ENCODE measurements at regions not wholly inside any gene's neighbourhood (a gene's known extent, or its start where the extent isn't known, plus 50 kb on each side); places are given as distances from the start of the nearest gene placed in this dataset.

DNA sequence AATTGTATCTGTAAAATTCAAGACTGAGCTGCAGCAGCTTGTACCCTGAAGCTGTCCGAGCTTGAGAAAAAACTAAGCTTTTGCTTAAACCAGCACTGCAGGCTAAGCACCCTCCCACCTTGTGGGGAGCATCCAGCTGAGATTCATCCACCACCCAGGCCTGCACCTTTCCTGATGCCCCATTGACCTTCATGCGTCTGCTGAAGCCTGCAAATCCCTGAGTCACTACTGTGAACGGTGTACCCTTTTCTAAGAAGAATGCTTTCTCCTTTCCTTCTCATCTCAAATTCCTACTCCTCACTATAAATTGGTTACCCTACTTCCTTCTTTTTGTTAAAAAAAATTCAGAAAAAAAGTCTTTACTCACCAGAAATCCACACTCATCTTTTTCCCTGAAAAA, 90.9 kb upstream of the RGS18 start:
- TF ChIP-seq EZH2 (IDR thresholded peaks at IDR 0.05) (no peak), FOXP2 (optimal IDR thresholded peaks at IDR 0.05; ENCODE audit: control extremely low read depth, extremely low read length, insufficient read depth) (no peak), POLR2AphosphoS5 (IDR thresholded peaks at IDR 0.05; ENCODE audit: borderline replicate concordance, low read depth, low read length) (no peak)
- no peak for DNase-seq (ENCODE audit: low read depth, low spot score)
- Histone ChIP-seq H3K9ac (ENCODE audit: insufficient read length) (no peak overlapping the region), H3K27ac (no peak overlapping the region), H3K36me3 (ENCODE audit: insufficient read depth, low read length) (no peaks in the 10 kb centered on the region), H3K9me3 (ENCODE audit: low read depth, low read length) (no peaks in the 10 kb centered on the region), H3K4me3 (no peak overlapping the region)

- Histone ChIP-seq H3K27ac (no peak overlapping the region), H3K36me3 (ENCODE audit: insufficient read depth, low read length) (no peaks in the 10 kb centered on the region), H3K9ac (ENCODE audit: insufficient read length) (no peak overlapping the region), H3K4me3 (no peak overlapping the region), H3K9me3 (ENCODE audit: low read depth, low read length) (no peaks in the 10 kb centered on the region)
- DNase-seq (ENCODE audit: low read depth, low spot score), result no peak
- TF ChIP-seq EZH2 (IDR thresholded peaks at IDR 0.05) (no peak), FOXP2 (optimal IDR thresholded peaks at IDR 0.05; ENCODE audit: control extremely low read depth, extremely low read length, insufficient read depth) (no peak), POLR2AphosphoS5 (IDR thresholded peaks at IDR 0.05; ENCODE audit: borderline replicate concordance, low read depth, low read length) (no peak)
These were observed 88.0 kb upstream of the RGS18 start for GRCh38 chr1:192070213-192070612.

DNA sequence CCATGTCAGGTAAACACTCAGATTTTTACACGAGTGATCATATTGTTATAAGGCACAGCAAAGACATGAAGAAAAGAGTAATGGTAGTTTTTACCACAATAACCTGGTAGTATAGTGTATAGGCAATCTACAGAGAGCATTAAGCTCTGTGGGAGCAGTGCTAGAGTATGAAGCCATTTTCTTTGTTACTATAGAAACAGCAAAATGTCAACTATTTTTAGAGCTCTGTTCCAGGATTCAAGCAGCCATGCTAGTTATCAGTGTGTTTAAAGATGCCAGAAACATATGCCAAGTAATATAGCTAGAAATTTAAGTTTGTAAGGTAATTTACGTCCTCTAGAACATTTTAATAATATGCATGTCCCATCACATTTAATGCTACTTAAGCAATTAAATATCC, 77.6 kb upstream of the RGS18 start:
- TF ChIP-seq FOXP2 (optimal IDR thresholded peaks at IDR 0.05; ENCODE audit: control extremely low read depth, extremely low read length, insufficient read depth), result no peak
- TF ChIP-seq POLR2AphosphoS5 (IDR thresholded peaks at IDR 0.05; ENCODE audit: borderline replicate concordance, low read depth, low read length), result no peak
- no peak for TF ChIP-seq EZH2 (IDR thresholded peaks at IDR 0.05)
- Histone ChIP-seq H3K36me3 (ENCODE audit: insufficient read depth, low read length) (no peaks in the 10 kb centered on the region), H3K27ac (no peak overlapping the region), H3K9me3 (ENCODE audit: low read depth, low read length) (no peaks in the 10 kb centered on the region), H3K4me3 (no peak overlapping the region), H3K9ac (ENCODE audit: insufficient read length) (no peak overlapping the region)
- no peak for DNase-seq (ENCODE audit: low read depth, low spot score)

DNA sequence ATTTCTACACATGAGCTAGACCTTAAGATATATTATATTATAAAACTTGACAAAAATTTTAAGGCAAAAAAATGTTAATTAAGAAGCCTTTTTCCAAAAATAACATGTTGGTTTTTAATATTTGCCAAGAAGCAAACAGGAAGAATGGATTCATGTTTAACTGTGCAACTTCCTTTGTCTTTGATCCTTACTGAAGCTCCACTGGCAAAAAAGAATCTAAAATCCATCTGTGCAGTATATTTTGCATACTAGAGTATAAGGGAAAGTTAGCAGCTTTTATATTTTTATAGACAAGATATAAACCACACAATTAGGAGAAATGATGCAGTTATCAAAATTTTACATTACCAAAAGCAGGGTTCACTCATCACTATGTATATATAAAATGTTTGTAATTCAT, 76.9 kb upstream of the RGS18 start:
- H3K27ac ChIP-seq, result peak overlapping the region; percentile 64; the same call in 1 of the 2 replicates
- H3K9me3 ChIP-seq (ENCODE audit: low read depth, low read length), result no peaks in the 10 kb centered on the region
- H3K9ac ChIP-seq (ENCODE audit: insufficient read length), result no peak overlapping the region
- no peak for DNase-seq (ENCODE audit: low read depth, low spot score)
- H3K4me3 ChIP-seq, result no peak overlapping the region
- TF ChIP-seq FOXP2 (optimal IDR thresholded peaks at IDR 0.05; ENCODE audit: control extremely low read depth, extremely low read length, insufficient read depth) (no peak), POLR2AphosphoS5 (IDR thresholded peaks at IDR 0.05; ENCODE audit: borderline replicate concordance, low read depth, low read length) (no peak), EZH2 (IDR thresholded peaks at IDR 0.05) (no peak)
- no peaks in the 10 kb centered on the region for H3K36me3 ChIP-seq (ENCODE audit: insufficient read depth, low read length)

- Histone ChIP-seq H3K9me3 (ENCODE audit: low read depth, low read length) (no peaks in the 10 kb centered on the region), H3K36me3 (ENCODE audit: insufficient read depth, low read length) (no peaks in the 10 kb centered on the region), H3K4me3 (no peak overlapping the region), H3K27ac (no peak overlapping the region), H3K9ac (ENCODE audit: insufficient read length) (no peak overlapping the region)
- no peak for DNase-seq (ENCODE audit: low read depth, low spot score)
- no peak for TF ChIP-seq EZH2 (IDR thresholded peaks at IDR 0.05)
- no peak for TF ChIP-seq POLR2AphosphoS5 (IDR thresholded peaks at IDR 0.05; ENCODE audit: borderline replicate concordance, low read depth, low read length)
- TF ChIP-seq FOXP2 (optimal IDR thresholded peaks at IDR 0.05; ENCODE audit: control extremely low read depth, extremely low read length, insufficient read depth), result no peak
These were observed 71.6 kb upstream of the RGS18 start for GRCh38 chr1:192086644-192087043.

DNA sequence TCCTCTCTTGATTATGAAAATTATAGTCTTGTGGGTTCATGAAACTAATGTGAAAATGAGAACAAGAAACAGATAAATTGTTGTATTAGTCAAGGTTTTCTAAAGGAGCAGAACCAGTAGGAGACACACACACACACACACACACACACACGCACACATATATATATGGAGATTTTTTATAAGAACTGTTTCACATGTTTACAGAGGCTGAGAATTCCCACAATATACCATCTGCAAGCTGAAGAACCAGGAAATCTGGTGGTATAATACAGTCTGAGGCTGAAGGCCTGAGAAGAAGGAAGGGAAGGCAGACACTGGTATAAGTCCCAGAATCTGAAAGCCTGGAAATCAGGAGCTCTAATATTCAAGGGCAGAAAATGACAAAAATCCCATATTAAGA, 70.9 kb upstream of the RGS18 start:
- Histone ChIP-seq H3K36me3 (ENCODE audit: insufficient read depth, low read length) (no peaks in the 10 kb centered on the region), H3K9ac (ENCODE audit: insufficient read length) (no peak overlapping the region), H3K9me3 (ENCODE audit: low read depth, low read length) (no peaks in the 10 kb centered on the region), H3K27ac (no peak overlapping the region), H3K4me3 (no peak overlapping the region)
- TF ChIP-seq EZH2 (IDR thresholded peaks at IDR 0.05), result no peak
- no peak for TF ChIP-seq FOXP2 (optimal IDR thresholded peaks at IDR 0.05; ENCODE audit: control extremely low read depth, extremely low read length, insufficient read depth)
- TF ChIP-seq POLR2AphosphoS5 (IDR thresholded peaks at IDR 0.05; ENCODE audit: borderline replicate concordance, low read depth, low read length), result no peak
- DNase-seq (ENCODE audit: low read depth, low spot score), result no peak

DNA sequence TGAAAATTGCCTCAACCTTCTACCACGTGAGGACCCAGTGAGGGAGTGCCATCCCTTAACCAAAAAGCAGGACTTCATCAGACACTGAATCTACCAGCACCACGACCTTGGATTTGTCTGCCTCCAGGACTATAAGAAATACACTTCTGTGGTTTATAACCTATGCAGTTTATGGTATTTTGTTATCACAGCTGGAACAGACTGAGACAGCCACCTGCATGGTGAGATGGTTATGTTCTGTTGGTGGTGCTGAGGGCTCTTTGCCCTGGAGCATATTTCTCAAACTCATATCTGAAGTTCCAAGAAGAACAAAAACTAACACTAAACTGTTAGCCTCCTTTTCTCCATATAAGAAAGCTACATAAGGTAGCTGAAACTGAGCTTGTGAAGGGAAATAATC, 69.8 kb upstream of the RGS18 start:
- no peak for DNase-seq (ENCODE audit: low read depth, low spot score)
- no peak for TF ChIP-seq POLR2AphosphoS5 (IDR thresholded peaks at IDR 0.05; ENCODE audit: borderline replicate concordance, low read depth, low read length)
- H3K9me3 ChIP-seq (ENCODE audit: low read depth, low read length), result no peaks in the 10 kb centered on the region
- no peak overlapping the region for H3K4me3 ChIP-seq
- no peak overlapping the region for H3K9ac ChIP-seq (ENCODE audit: insufficient read length)
- H3K27ac ChIP-seq, result no peak overlapping the region
- no peaks in the 10 kb centered on the region for H3K36me3 ChIP-seq (ENCODE audit: insufficient read depth, low read length)

- H3K9ac ChIP-seq (ENCODE audit: insufficient read length), result no peak overlapping the region
- H3K36me3 ChIP-seq (ENCODE audit: insufficient read depth, low read length), result no peaks in the 10 kb centered on the region
- TF ChIP-seq POLR2AphosphoS5 (IDR thresholded peaks at IDR 0.05; ENCODE audit: borderline replicate concordance, low read depth, low read length) (no peak), EZH2 (IDR thresholded peaks at IDR 0.05) (no peak), FOXP2 (optimal IDR thresholded peaks at IDR 0.05; ENCODE audit: control extremely low read depth, extremely low read length, insufficient read depth) (no peak)
- H3K27ac ChIP-seq, result no peak overlapping the region
- no peaks in the 10 kb centered on the region for H3K9me3 ChIP-seq (ENCODE audit: low read depth, low read length)
- DNase-seq (ENCODE audit: low read depth, low spot score), result no peak
- no peak overlapping the region for H3K4me3 ChIP-seq
These were observed 60.3 kb upstream of the RGS18 start for GRCh38 chr1:192098001-192098400.

- TF ChIP-seq EZH2 (IDR thresholded peaks at IDR 0.05) (no peak), FOXP2 (optimal IDR thresholded peaks at IDR 0.05; ENCODE audit: control extremely low read depth, extremely low read length, insufficient read depth) (no peak), POLR2AphosphoS5 (IDR thresholded peaks at IDR 0.05; ENCODE audit: borderline replicate concordance, low read depth, low read length) (no peak)
- no peak overlapping the region for H3K9ac ChIP-seq (ENCODE audit: insufficient read length)
- DNase-seq (ENCODE audit: low read depth, low spot score), result no peak
- no peaks in the 10 kb centered on the region for H3K36me3 ChIP-seq (ENCODE audit: insufficient read depth, low read length)
- H3K4me3 ChIP-seq, result no peak overlapping the region
- H3K27ac ChIP-seq, result no peak overlapping the region
- no peaks in the 10 kb centered on the region for H3K9me3 ChIP-seq (ENCODE audit: low read depth, low read length)
These were observed 58.9 kb upstream of the RGS18 start for GRCh38 chr1:192099328-192099727.
